ENCODE measurements at regions not wholly inside any gene's neighbourhood (a gene's known extent, or its start where the extent isn't known, plus 50 kb on each side); places are given as distances from the start of the nearest gene placed in this dataset.

DNA sequence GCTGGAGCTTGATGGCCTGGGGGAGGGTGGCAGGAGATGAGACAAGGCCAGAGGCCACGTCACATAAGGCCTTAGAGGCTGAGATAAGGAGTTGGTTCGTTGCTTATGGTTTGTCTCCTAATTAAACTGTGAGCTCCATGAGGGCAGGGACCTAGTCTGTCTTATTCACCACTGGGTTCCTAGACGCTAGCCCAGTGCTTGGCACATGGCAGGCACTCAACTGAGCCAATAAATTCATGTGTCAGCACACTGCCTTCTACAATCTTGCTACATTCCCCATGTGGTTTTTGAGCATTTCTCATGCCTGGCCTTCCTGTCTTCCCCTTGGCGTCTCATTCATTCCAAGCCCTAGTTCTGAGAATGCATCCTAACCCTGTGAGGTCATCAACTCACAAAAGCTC, 92.5 kb upstream of the MED13L start:
- H3K4me3 ChIP-seq (ENCODE audit: low read depth, low read length): no peak overlapping the region
- DNase-seq: no peak
- TF ChIP-seq, protein P1, sequence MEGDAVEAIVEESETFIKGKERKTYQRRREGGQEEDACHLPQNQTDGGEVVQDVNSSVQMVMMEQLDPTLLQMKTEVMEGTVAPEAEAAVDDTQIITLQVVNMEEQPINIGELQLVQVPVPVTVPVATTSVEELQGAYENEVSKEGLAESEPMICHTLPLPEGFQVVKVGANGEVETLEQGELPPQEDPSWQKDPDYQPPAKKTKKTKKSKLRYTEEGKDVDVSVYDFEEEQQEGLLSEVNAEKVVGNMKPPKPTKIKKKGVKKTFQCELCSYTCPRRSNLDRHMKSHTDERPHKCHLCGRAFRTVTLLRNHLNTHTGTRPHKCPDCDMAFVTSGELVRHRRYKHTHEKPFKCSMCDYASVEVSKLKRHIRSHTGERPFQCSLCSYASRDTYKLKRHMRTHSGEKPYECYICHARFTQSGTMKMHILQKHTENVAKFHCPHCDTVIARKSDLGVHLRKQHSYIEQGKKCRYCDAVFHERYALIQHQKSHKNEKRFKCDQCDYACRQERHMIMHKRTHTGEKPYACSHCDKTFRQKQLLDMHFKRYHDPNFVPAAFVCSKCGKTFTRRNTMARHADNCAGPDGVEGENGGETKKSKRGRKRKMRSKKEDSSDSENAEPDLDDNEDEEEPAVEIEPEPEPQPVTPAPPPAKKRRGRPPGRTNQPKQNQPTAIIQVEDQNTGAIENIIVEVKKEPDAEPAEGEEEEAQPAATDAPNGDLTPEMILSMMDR (IDR thresholded peaks at IDR 0.05; ENCODE audit: low read depth, low read length): no peak
- no peak overlapping the region for H3K27ac ChIP-seq
- H3K36me3 ChIP-seq: no peaks in the 10 kb centered on the region
- no peaks in the 10 kb centered on the region for H3K9me3 ChIP-seq (ENCODE audit: severe bottlenecking)
- no peaks in the 10 kb centered on the region for H3K27me3 ChIP-seq (ENCODE audit: insufficient read depth, low read depth, severe bottlenecking)

DNA sequence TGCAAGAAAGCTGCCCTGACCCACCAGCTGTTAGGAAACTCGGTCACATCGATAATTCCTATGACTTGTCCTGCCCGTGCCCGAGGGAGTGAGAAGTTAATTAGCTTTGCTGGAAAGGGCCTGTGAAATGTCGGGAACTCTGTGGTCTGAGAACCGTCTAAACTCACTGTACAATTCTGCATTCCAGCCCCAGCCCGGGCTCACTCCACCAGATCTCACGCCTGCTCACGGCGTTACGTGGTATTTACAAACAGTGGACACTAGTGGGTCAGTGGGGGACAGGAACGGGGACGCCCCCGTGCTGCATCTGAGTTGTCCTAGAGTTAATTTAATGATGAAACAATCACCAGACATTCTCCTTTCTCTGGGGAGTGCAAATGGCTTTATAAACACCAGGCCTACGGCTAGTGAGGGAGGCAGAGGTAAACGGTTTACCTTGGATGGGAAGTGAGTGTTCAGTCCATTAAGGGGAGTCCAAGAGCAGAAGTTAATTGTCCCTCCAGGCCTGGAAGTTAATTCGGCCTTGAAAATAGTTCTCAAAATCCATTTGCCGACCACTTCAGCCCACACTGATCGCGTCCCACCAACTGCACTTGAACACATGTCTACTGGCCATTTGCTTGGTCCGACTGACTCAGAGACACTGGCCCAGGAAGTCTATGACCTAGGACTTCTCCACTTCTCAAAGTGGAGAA, 93.5 kb upstream of the MED13L start:
- H3K9me3 ChIP-seq (ENCODE audit: severe bottlenecking): no peaks in the 10 kb centered on the region
- no peak for DNase-seq
- no peaks in the 10 kb centered on the region for H3K27me3 ChIP-seq (ENCODE audit: insufficient read depth, low read depth, severe bottlenecking)
- no peak overlapping the region for H3K27ac ChIP-seq
- TF ChIP-seq, protein P1 (IDR thresholded peaks at IDR 0.05; ENCODE audit: low read depth, low read length): no peak
- no peak overlapping the region for H3K4me3 ChIP-seq (ENCODE audit: low read depth, low read length)
- no peaks in the 10 kb centered on the region for H3K36me3 ChIP-seq

DNA sequence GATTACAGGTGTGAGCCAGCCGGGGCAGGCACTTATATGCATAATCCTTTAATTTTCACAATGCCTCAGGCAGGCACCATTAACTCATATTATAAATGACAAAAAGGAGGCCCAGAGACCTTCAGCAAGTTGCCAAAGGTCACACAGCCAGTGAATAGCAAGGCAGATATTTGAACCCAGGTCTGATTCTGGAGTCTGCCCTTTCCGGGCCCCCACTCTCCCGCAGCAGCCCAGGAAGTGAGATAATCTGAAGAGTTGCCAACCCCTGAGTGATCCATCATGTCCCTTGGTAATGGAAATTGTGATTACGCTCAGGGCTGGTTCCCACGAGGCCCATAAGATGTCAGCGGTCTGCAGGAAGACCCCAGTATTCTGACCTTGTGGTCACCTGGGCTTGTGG, 95.3 kb upstream of the MED13L start:
- Histone ChIP-seq H3K27ac (no peak overlapping the region), H3K27me3 (ENCODE audit: insufficient read depth, low read depth, severe bottlenecking) (no peaks in the 10 kb centered on the region), H3K9me3 (ENCODE audit: severe bottlenecking) (no peaks in the 10 kb centered on the region), H3K4me3 (ENCODE audit: low read depth, low read length) (no peak overlapping the region), H3K36me3 (no peaks in the 10 kb centered on the region)
- no peak for DNase-seq
- TF ChIP-seq, protein P1 (IDR thresholded peaks at IDR 0.05; ENCODE audit: low read depth, low read length): no peak

DNA sequence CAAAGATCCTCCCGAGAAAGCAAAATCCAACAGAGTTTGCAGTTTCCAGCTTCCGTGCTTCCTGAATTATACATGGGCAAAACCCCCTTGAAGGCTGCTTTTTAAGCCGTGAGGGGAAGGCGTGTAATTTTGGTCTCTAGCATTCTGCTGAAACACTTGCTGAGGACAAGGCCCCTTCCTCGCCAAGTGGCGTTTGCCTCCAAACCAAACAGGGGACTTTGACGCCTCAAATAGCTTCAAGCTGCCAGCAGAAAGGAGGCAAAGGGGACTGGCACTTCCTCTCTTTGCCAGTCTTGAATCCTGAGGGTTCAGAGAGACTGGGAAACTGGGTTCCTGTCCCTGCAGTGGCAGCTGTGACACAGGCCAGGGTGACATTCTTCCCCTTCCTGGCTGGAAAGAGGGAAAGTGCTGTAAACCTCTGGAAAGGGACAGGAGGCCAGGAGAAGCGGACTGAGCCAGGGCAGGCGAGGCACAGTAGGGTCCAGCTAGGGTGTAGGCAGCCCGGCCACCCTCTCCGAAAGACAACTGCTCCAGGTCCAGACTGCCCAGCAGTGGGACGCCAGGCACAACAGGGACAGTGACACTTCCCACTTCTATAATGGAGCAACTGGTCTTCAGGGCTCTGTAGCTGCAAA, 96.2 kb upstream of the MED13L start:
- no peaks in the 10 kb centered on the region for H3K9me3 ChIP-seq (ENCODE audit: severe bottlenecking)
- no peak for DNase-seq
- TF ChIP-seq, protein P1 (IDR thresholded peaks at IDR 0.05; ENCODE audit: low read depth, low read length): no peak
- H3K27me3 ChIP-seq (ENCODE audit: insufficient read depth, low read depth, severe bottlenecking): no peaks in the 10 kb centered on the region
- H3K27ac ChIP-seq: no peak overlapping the region
- no peak overlapping the region for H3K4me3 ChIP-seq (ENCODE audit: low read depth, low read length)
- no peaks in the 10 kb centered on the region for H3K36me3 ChIP-seq

DNA sequence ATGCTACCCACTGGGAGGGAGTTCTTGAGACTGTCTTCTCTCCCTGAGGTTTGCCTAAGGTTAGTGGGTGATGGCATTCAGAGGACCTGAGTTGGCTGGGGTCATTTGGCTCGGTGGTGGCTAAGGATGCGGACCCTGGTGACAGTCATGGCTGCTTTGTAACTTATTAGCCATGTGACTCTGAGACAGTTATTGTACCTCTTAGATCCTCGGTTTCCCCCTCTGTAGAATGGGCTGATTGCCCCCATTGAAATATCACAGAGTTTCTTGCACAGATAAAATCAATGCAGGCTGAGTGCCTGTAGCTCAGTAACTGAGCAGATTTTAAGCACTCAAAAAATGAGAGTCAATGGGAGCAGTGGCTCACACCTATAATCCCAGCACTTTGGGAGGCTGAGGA, 96.7 kb upstream of the MED13L start:
- TF ChIP-seq, protein P1 (IDR thresholded peaks at IDR 0.05; ENCODE audit: low read depth, low read length): no peak
- H3K9me3 ChIP-seq (ENCODE audit: severe bottlenecking): no peaks in the 10 kb centered on the region
- no peaks in the 10 kb centered on the region for H3K27me3 ChIP-seq (ENCODE audit: insufficient read depth, low read depth, severe bottlenecking)
- no peak for DNase-seq
- no peak overlapping the region for H3K27ac ChIP-seq
- H3K4me3 ChIP-seq (ENCODE audit: low read depth, low read length): no peak overlapping the region
- H3K36me3 ChIP-seq: no peaks in the 10 kb centered on the region

Measured in WERI-Rb-1 (cell line).